HG03135 (cell line): ENCODE measurements at regions not wholly inside any gene's neighbourhood (a gene's known extent, or its start where the extent isn't known, plus 50 kb on each side); places are given as distances from the start of the nearest gene placed in this dataset.

Experiments
- ATAC-seq: cut with Tn5 transposase; IDR thresholded peaks from one replicate; pipeline ENCODE4 v1.9.1; 2021; ENCODE audit warnings: mild to moderate bottlenecking, moderate library complexity; ENCODE audit not compliant: unreplicated experiment

GRCh38 chr12:65653321-65653720 is 171.0 kb upstream of the HMGA2 start:
- no peak for ATAC-seq

GRCh38 chr12:65653946-65654629 is 170.2 kb upstream of the HMGA2 start:
- no peak for ATAC-seq

- no peak for ATAC-seq
Observed at GRCh38 chr12:65655074-65655493, 169.2 kb upstream of the HMGA2 start.

GRCh38 chr12:65656156-65656882 is 168.0 kb upstream of the HMGA2 start:
- ATAC-seq, result no peak

- ATAC-seq, result no peak
Observed at GRCh38 chr12:65656891-65657351, 167.4 kb upstream of the HMGA2 start.

- no peak for ATAC-seq
Observed at GRCh38 chr12:65657635-65658034, 166.6 kb upstream of the HMGA2 start.

- no peak for ATAC-seq
Observed at GRCh38 chr12:65658360-65658759, 165.9 kb upstream of the HMGA2 start.

GRCh38 chr12:65659681-65660080 is 164.6 kb upstream of the HMGA2 start:
- ATAC-seq, result no peak

- no peak for ATAC-seq
Observed at GRCh38 chr12:65660096-65660495, 164.2 kb upstream of the HMGA2 start.

GRCh38 chr12:65660836-65661235 is 163.4 kb upstream of the HMGA2 start:
- ATAC-seq, result no peak

GRCh38 chr12:65662590-65662989 is 161.7 kb upstream of the HMGA2 start:
- ATAC-seq, result no peak

GRCh38 chr12:65663097-65663496 is 161.2 kb upstream of the HMGA2 start:
- no peak for ATAC-seq

GRCh38 chr12:65663648-65664047 is 160.6 kb upstream of the HMGA2 start:
- ATAC-seq, result no peak

GRCh38 chr12:65664715-65665250 is 159.5 kb upstream of the HMGA2 start:
- ATAC-seq, result no peak

GRCh38 chr12:65665817-65666216 is 158.5 kb upstream of the HMGA2 start:
- no peak for ATAC-seq

- no peak for ATAC-seq
Observed at GRCh38 chr12:65666876-65667275, 157.4 kb upstream of the HMGA2 start.

- ATAC-seq, result no peak
Observed at GRCh38 chr12:65667932-65668331, 156.4 kb upstream of the HMGA2 start.

- ATAC-seq, result no peak
Observed at GRCh38 chr12:65668981-65669695, 155.1 kb upstream of the HMGA2 start.

- no peak for ATAC-seq
Observed at GRCh38 chr12:65670775-65671174, 153.5 kb upstream of the HMGA2 start.

GRCh38 chr12:65672441-65672840 is 151.8 kb upstream of the HMGA2 start:
- ATAC-seq, result no peak

GRCh38 chr12:65673156-65673690 is 151.1 kb upstream of the HMGA2 start:
- ATAC-seq, result no peak
